NCI-H187 (cell line): ENCODE measurements at regions not wholly inside any gene's neighbourhood (a gene's known extent, or its start where the extent isn't known, plus 50 kb on each side); places are given as distances from the start of the nearest gene placed in this dataset.

ENCODE experiments used
- DNase-seq, 2 experiments: peaks; one replicate each; lab custom pipeline; 2025; lab: John Stamatoyannopoulos, UW

DNA sequence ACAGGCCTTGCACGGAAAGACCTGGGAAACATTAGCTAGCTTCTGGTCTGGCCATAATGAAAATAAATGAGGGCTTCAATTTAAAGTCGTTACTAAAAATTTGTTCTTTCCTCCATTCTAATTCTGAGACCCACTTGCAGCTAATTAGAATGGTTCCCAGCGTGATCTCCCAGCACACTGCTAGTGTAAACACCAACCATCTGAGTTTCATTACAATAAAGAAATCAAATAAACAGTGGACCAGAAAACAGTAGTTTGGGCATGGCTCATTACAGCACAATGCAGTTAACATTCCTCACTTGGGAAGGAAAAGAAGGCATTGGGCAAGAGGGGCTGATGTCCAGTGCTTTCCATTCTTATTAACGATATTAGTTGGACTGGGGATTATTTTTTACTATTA, 410.9 kb upstream of the SOX9 start:
- no peak for DNase-seq

GRCh38 chr17:71710816-71711215, 410.0 kb upstream of the SOX9 start:
- no peak for DNase-seq

GRCh38 chr17:71713846-71714245, 407.0 kb upstream of the SOX9 start:
- no peak for DNase-seq

DNA sequence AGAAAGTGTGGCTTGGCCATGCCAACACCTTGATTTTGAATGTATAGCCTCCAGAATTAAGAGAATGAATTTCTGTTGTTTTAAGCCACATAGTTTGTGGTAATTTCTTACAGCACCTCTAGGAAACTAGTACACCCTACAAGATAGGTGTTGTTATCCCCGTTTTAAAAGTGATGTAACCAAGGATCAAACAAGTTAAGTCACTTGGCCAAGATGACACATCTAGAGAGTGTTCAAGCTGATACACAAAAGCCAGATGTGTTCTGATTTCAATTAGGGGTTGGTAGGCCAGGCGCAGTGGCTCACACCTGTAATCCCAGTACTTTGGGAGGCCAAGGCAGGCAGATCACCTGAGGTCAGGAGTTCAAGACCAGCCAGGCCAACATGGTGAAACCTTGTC, 396.5 kb upstream of the SOX9 start:
- no peak for DNase-seq

DNA sequence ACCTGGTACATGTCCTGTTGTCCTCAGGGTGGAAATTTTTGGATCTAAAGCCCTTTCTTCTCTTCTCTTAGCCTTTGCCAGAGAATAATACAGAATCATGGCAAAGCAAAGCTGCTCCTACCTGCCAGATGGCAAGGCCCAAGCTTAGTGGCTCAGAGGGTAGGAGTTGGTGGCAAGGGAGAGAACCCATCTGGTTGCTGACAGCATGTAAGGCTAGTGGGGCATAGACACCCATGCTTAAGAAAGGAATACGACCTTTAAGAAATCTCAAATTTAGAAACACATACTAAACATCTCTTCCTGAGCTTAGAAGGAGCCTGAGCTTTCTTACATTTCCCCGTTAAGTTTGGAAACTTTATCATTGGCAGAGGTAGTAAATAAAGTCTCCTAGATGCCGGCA, 395.0 kb upstream of the SOX9 start:
- no peak for DNase-seq

GRCh38 chr17:71726341-71726740, 394.5 kb upstream of the SOX9 start:
- DNase-seq = no peak

DNA sequence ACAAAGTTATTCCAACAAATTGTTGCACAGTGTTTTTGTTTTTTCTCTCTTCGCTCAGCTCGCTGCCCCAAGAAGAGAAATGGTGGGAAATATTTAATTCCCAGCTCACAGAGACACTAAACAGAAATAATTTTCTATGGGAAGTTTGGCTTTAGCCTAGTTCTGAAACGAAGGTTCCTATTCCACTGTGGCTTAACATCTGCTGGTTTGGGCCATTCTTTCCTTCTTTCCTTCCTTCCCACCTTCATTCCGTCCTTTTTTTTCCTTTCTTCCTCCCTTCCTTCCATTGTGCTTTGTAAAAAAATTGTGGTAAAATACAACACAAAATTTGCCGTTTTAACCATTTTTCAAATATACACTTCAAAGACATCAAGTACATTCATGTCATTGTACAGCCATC, 393.5 kb upstream of the SOX9 start:
- DNase-seq = no peak

GRCh38 chr17:71727723-71728122, 393.1 kb upstream of the SOX9 start:
- DNase-seq = no peak

DNA sequence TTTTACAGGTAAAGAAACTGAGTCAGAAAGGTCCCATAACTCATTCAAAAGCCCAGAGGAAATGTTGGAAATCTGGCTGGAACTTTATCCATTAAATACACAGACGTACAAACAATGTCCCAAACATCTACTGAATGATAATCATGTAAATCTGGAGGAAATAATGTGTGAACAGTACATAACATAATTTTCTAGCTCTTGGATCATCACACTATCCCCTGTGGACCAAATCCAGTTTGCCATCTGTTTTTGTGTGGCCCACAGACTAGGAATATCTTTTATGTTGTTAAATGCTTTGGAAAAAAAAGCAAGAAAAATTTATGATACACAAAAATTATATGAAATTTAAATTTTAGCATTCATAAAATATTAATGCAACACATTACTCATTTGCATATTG, 389.9 kb upstream of the SOX9 start:
- DNase-seq = no peak

DNA sequence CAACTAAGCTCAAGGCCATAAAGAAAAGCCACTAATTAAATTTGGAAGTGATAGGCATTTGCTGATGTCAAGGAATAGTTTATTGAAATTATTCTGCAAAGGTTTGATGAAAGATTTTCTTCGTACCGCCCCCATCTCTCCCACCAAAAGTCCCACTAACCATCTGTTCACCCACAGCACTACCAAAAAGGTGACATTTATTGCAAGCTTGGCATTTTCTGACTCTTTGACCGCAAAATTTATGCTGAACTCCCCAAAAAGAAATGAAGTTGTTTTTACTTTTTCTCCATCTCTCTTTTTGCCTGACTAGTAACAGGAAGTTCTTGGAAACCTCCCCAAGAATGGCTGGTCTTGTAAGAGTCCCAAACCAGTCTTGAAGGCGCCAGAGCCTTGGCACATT, 384.9 kb upstream of the SOX9 start:
- no peak for DNase-seq

- DNase-seq = no peak
These were observed 380.0 kb upstream of the SOX9 start for GRCh38 chr17:71740866-71741265.

- DNase-seq = no peak
These were observed 379.0 kb upstream of the SOX9 start for GRCh38 chr17:71741836-71742235.

DNA sequence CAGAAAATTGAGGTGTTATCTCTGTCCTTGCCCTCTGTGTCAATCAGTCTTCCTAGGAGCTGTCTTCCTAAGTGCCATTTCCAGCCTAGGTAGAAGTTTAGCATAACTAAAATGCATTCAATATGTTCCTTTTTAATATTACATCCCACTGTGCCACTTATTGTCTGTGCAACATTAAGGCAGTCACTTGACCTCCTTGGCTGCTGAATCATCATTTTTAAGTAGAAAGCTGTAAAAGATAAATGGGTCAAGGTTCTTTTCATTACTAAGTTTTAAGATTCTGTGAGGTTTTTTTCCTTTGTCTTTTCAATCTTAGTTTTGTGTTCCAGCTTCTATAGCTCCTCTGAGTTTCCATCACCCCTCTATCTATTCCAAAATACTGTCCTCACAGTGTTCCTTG, 371.9 kb upstream of the SOX9 start:
- no peak for DNase-seq

DNA sequence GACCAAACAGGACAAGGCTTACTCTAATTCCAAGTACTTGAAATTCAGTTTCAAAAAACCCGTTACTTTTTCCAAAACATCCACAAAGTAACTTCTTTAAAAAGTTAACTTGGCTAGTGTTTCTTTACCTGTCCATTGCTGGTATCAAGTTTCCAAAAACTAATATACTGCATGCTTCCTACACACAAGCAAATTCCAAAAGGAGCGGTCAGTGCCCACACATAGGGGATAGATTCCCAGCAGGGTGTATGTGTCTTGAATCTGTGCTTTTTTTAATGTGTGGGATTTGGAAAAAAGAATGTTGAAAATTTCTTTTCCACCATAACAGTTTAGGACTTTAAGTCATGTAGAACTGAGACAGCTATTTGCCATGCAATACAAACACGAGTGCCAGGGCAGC, 367.8 kb upstream of the SOX9 start:
- no peak for DNase-seq

DNA sequence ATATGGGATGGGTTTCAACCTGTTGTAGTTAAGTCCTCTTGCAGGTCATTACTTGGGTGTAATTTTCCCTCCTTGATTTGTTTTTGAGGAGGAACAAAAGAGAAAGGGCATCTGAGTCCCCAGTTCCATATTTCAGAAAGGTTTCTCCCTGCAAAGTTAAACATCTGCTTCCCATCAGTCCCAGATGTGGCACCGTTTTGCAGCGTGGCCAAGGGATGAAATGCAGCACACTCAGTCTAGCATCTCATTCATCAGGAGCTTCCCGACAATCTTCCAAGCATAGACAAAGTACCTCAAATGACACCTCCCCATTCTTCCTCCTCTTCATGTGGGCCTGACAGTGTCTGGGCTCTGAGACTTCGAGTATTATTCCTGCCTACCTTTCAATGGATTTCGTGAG, 363.7 kb upstream of the SOX9 start:
- DNase-seq = no peak

DNA sequence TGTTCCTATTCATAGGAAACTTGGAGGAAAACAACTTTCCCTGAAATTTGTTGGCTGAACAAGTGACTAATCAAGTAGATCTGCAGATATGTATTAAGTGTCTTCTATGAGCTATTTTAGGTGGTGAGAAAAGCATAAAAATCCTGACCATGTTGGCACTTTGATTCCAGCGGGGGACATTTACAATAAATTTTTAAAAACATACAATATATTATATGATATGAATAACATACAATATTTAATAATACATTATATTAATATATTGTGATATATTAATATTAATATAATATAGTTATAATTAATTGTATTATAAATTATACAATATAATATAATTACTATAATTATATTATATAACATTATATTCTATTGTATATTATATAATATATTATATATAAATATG, 362.9 kb upstream of the SOX9 start:
- DNase-seq = no peak

DNA sequence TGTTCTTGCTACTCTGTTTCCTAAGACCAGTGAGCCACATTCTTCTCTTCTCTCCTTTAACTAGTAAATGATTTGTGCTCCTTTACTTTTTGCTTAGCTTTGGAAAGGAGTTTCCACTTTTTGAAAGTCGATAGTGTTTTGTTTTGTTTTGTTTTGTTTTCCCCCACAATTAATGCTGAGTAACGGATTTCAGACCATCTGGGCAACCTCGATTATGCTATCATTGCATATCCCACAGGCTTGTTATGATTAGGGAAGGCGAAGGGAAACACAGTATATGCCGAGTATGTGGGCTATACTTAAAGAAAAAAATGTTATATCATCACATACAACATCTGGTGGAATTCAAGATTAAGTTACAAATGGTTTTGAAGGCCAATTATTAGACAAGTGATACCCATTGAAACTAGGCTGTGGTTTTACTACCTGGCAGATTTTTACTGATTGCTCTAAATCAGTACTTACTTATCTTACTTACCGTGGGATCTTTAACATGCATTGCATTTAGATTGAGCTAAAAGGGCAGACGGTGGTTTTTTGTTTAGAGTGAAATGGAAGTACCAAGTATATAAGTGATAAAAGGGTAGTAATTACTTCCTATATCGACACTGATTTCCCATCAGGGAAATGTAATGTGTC, 361.3 kb upstream of the SOX9 start:
- DNase-seq = no peak

DNA sequence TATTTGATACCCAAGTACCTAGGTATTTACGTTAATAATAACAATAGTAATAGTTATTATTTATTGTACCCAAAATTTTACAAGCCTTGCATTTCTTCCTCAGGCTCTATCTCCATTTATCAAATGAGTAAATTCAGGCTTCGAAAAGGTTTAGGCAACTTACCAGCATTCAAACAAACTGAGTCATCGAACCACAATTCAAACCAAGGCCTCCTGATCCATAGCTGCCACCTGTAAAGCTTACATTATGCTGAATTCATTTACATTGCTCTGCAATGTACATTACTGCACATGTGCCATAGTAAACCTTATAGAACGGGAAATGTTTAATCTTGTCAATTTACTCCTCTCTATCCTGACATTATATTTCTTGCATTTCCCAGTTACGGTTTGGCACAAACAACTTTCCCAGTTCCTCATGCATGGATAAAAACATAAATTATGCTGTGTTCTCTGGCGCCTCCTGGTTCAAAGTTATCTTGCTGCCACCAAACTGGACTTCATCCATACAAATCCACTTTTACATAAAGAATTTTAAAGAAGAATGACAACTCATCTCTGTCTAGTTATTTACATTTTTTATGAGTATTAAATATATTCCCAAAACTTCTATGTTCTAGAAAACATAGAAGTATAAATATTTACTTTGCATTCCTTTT, 360.6 kb upstream of the SOX9 start:
- no peak for DNase-seq

DNA sequence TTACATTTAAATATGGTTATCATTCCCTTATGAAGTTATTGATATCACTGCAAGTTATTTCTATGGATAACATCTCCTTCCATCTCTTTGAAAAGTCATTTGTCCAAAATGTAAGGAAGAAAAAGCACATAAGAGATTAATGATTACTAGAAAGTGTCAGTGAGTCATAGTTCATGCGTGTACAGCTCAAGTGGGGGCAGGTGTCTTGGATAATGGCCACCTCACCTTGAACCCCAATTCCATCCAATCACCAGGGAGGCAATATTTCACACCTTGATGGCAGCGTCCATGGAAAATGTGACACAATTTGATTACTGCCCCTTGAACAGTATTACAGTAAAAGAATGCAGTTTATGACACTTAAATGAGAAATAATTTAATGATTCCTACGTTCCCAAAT, 358.3 kb upstream of the SOX9 start:
- DNase-seq = no peak

GRCh38 chr17:71764505-71764904, 356.3 kb upstream of the SOX9 start:
- DNase-seq = no peak

GRCh38 chr17:71765437-71765836, 355.4 kb upstream of the SOX9 start:
- no peak for DNase-seq

- no peak for DNase-seq
These were observed 351.0 kb upstream of the SOX9 start for GRCh38 chr17:71769850-71770249.

DNA sequence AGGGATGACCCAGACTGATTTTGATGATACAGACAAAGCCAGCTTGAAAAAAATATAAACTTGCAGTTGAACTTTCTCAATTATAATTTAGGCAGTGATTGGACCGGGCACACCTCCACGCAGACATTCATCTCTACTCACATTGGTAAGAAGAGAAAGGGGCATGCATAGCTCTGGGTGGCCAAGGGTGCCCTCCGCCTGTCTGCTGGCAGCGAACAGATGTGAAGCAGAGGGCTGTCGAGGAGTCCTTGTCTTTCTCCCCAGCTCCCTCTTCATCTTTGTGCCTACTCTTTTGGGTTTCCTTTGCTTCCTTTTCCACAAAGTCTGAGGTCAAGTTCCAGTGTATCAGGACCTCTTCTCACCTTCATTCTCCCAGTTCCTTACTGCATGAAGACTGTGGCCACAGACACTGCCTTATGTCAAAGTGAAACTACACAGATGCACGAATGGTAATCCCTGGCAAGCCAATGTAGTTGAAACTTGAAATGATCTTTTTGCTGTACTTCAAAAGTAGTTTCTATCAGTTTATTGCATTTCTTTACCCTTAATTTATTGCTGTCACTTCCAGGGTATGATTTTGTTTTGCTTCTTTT, 343.7 kb upstream of the SOX9 start:
- DNase-seq = no peak

DNA sequence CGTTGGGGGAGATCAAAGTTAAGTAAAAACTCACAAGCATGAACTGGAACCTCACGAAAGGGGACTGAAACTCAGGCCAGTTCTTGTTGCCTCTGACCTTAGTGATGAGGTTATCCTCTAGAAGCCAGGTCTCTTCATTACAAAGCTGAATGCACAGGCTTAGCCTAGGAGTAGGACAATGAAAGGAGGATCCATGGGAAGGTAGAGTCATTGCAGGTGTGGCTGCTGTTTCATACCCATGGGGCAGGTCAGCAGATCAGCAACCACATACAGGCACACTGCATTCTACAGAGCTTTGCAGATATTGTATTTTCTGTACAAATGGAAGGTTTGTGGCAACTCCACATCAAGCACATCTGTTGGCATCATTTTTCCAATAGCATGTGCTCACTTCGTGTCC, 341.3 kb upstream of the SOX9 start:
- no peak for DNase-seq
